Activated CD4-positive, alpha-beta T cell treated with anti-CD3 and anti-CD28 coated beads, Interleukin-2, amount 50 U/mL, for 24 hours (primary cell): ENCODE measurements at regions not wholly inside any gene's neighbourhood (a gene's known extent, or its start where the extent isn't known, plus 50 kb on each side); places are given as distances from the start of the nearest gene placed in this dataset.
"Not testable (repeated sequence)": the region's sequence is repeated elsewhere in the genome, so short reads cannot be mapped to it uniquely, and the experiment has no call there.

ENCODE experiments used
- DNase-seq, 2 donors: peaks; one replicate each; pipeline ENCODE4 v3.0.0-alpha.2; 2020; ENCODE audit warnings: low read depth in 1 of 2, low spot score in 1 of 2

GRCh38 chr15:35925275-35926006 lies 379.5 kb upstream of the DPH6 start:
- no peak for DNase-seq

GRCh38 chr15:35926007-35926380 lies 380.0 kb upstream of the DPH6 start:
- DNase-seq: no peak

DNA sequence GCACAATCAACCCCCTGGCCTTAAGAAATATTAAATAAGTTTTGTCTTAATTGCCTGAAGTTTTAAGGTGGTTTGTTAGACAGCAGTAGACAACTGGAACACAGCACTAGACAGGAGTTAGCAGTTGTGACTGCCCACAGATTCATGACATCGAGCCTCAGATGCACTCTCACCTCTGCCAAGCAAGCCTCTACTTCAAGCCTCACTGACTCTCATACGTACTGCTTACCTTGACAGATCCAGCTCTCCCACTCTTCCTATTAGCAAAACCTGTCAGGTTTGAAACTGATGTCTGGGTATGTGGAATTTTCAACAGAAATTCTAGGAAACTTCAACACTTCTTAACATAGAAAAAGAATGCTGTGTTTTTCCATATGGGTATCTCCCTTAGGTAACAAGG lies 382.9 kb upstream of the DPH6 start:
- DNase-seq: no peak

DNA sequence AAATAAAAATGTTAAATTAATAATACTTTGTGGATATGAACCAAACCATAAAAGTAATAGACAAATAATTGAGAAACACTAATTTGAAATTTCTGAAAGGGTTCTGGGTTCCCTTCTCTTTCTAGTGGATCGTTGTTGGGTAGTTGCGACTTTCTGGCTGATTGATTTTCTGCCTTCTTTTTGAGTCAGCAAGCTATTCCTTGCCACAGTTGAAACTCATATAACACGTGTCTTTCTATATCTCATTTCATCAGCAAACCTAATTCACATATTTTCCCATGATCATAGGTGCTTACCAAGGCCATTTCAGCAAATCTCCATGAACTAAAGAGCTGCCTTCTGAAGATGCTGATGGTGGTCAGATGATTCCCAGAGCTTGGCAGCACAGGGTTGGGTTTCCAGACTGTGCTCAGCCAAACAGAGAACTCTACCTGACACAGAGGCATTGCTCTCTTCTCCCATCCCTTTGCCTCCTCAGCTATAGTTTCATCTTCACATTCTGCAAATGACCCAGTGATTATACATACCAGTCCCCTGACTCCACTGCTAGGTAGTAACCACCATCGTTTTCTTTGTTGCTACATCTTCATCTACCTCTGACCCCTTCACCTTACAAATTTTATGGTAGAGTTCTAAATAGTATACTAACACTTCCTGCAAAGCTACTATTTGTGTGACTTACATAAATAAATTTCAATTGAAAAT lies 383.9 kb upstream of the DPH6 start:
- no peak for DNase-seq

- no peak for DNase-seq
Measured at GRCh38 chr15:35931799-35932341, 385.9 kb upstream of the DPH6 start.

DNA sequence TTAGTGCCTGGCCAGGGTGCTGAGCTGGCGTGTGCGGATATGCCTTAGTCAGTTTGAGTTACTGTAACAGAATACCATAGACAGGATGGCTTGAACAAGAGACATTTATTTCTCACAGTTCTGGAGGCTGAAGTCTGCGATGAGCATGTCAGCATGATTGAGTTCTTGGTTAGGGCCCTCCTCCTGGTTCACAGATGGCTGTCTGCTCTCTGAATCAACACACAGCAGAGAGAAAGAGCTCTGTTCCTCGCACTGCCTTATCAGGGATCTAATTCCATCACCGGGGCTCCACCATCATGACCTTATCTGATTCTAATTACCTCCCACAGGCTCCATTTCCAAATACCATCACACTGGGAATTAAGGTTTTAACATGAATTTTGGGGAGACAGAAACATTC lies 386.6 kb upstream of the DPH6 start:
- DNase-seq: no peak

DNA sequence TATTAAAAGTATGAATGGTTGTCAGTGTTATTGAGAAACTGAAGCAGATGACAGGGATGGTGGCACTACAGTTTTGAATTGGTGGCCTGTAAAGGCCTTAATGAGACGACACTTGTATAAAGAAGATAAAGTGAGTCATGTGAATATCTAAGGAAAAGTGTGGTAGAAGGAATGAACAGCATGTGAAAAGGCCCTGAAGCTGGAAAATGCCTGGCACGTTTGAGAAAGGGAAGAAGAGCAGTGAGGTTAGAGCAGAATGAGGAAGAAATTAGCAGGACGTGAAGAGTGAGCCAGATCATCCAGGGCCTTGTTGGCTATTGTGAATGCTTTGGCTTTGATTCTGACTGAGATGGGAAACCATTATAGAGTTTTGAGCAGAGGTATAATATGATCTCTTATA lies 387.6 kb upstream of the DPH6 start:
- DNase-seq: no peak

- DNase-seq: no peak
Measured at GRCh38 chr15:35934383-35935049, 388.6 kb upstream of the DPH6 start.

DNA sequence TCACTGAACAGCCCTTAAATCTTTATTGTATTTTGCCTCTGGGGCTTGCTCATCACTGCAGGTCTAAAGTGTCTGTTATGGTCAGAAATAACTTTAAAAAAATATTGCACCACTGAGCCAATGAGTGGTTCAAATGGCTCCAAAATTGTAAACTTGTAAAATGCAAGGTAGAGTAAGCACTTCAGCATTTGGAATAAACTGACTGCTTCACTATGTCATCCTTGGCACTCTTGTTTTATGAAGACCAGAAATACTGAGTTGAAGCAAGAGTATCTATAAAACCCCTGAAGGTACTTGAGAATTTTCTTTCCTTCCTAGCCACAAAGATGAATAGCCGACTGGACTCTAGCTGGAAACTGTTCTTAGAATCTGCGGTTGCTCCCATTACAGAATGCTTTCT lies 390.3 kb upstream of the DPH6 start:
- DNase-seq: no peak

- DNase-seq: no peak
Measured at GRCh38 chr15:35937380-35937779, 391.4 kb upstream of the DPH6 start.

GRCh38 chr15:35944945-35945585 lies 399.1 kb upstream of the DPH6 start:
- DNase-seq: no peak

DNA sequence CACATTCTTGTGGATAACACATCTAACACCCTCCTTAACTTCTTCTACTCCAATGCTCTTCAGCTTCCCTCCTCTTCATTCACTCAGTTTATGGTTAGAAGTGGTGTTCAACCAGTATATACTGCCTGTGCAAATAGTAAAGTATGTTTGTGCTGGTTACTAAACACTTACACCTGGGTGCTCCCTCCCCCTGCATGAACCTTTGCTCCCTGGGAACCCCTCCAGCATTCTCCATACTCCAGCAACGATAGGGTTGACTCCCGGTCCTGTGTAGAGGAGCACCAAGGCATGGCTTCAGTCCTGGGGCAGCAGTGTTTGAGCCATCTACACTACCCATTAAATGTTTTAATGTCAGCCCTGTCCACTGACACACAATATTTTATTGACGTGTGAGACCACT lies 407.5 kb upstream of the DPH6 start:
- no peak for DNase-seq

GRCh38 chr15:35956056-35956455 lies 410.1 kb upstream of the DPH6 start:
- DNase-seq: no peak

GRCh38 chr15:35958021-35958420 lies 412.1 kb upstream of the DPH6 start:
- no peak for DNase-seq

DNA sequence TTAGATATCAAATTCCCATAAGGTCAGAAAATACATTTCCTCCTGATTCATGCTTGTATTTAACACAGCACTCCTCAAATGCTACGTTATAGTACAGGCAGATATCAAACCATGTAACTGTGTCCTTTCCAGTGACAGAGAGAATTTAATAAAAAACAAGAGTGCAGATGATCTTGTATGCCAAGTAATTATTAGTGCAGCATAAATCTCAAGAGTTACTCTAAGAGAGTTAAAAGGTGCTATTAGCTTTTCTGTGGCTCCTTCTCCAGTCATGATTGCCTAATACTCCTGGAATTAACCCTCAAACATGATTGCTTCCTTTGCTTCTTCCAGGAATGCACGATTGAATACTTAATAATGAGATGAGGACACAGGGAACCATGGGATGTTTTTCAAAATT lies 413.0 kb upstream of the DPH6 start:
- no peak for DNase-seq

- no peak for DNase-seq
Measured at GRCh38 chr15:35963326-35963725, 417.4 kb upstream of the DPH6 start.

- no peak for DNase-seq
Measured at GRCh38 chr15:35966781-35967180, 420.8 kb upstream of the DPH6 start.

GRCh38 chr15:35967968-35968367 lies 422.0 kb upstream of the DPH6 start:
- DNase-seq: not testable (repeated sequence)

GRCh38 chr15:35973029-35973428 lies 427.1 kb upstream of the DPH6 start:
- DNase-seq: no peak

GRCh38 chr15:35974052-35974451 lies 428.1 kb upstream of the DPH6 start:
- no peak for DNase-seq

DNA sequence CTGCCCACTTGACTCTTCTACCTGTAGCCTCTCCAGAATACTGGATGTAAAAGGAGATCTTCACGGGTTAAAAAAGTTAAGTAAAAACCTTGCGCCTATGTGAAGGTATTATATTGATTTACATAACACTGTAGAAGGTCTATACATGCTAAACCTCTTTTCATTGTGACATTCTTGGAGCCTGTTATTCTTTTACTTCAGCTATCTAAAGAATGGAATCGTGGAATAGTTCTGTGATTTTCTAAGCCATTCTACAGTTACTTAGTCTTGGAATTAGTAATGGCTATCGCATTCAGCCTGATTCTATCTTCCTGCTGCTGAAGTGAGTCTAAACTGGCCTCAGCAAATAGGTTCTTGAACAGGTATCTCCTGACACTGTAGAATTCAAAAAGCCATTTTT lies 430.0 kb upstream of the DPH6 start:
- DNase-seq: no peak

DNA sequence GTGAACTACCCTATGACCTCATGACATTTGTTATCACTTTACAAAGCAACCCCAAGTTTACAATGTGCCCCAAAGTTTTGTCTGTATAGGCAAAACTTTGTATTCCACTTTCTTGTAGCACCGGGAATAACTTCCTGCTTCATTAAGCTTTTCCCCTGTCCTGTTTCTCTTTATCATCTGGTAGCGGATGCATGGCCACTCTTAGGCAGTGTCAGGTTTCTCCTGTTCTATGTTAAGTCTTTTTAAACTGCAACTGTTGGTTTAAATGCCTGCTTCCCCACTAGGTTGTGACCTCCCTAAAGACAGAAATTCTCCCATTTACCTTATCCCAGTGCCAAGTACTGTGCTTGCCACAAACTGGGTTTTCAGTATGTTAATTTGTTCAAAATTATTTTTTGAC lies 433.6 kb upstream of the DPH6 start:
- no peak for DNase-seq
